HG02642 (cell line): ENCODE measurements at regions not wholly inside any gene's neighbourhood (a gene's known extent, or its start where the extent isn't known, plus 50 kb on each side); places are given as distances from the start of the nearest gene placed in this dataset.

Source experiments
- ATAC-seq: cut with Tn5 transposase; IDR thresholded peaks from one replicate; pipeline ENCODE4 v1.9.1; 2021; ENCODE audit warnings: mild to moderate bottlenecking; ENCODE audit not compliant: unreplicated experiment, poor library complexity

DNA sequence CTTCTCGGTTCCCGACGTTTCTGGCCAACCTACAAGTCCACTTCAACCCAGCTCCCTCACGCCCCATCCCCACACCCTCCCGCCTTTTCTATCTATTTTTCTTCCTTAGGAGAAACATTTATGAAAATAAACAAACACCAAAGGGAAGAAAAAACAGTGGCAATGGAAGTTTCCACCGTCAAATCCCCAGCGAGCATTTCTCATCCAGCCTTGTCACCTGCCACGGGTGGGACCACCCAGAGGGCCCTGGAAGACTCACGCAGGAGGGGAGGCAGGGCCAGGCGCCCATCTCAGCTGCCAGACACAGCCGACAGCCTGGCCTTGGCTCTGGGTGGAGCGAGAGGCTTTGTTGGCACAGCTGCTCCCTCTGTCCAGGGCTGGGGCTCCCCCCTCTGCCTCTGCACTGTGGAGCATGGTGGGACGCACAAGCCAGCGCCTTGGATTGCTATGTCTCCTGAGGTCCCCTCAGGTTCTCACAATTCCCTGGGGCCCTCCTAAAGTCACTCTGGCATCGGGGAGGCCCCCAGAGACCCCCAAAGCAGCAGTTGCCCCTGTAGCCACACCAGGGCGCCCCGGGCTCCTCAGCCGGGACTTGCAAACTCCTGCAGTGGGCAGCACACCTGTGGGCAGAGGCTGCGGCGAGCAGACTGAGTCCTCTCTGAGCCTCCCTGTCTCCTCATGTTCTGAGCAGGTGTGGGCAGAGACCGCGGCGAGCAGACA lies 395.7 kb upstream of the SALL3 start:
- ATAC-seq, result no peak

DNA sequence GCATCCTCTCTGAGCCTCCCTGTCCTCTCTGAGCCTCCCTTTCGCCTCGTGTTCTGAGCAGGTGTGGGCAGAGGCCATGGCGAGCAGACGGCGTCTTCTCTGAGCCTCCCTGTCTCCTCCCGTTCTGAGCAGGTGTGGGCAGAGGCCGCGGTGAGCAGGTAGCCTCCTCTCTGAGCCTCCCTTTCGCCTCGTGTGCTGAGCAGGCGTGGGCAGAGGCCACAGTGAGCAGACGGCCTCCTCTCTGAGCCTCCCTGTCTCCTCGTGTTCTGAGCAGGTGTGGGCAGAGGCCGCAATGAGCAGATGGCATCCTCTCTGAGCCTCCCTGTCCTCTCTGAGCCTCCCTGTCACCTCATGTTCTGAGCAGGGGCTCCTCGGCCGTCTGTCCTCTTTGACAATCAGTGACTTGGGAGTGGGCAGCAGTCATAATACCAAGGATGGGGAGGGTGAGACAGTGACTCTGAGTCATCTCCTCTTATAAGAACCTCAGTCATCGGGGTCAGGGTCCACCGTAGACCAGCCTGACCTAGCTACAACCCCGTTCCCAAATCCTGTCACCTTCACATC lies 395.1 kb upstream of the SALL3 start:
- ATAC-seq, result no peak

- ATAC-seq, result no peak
Observed at GRCh38 chr18:78586586-78586985, 393.0 kb upstream of the SALL3 start.

DNA sequence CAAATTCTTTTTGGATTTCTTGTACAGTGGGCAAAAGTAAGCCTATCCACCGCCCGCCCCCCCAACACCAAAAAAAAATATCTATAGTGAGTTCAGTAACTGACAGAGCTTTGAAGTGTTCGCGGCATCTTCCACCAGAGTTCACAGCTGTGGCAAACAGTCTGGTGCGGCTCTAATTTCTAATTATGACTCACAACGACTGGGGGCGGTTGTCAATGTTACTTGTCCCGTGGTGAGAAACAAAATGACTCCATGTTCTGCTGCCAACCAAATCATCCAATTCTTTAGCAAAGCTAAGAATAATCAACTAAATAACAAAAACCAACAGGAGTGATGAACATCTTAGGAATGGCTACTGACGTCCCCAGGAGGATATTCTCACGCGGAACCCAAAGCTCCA lies 392.5 kb upstream of the SALL3 start:
- ATAC-seq, result no peak

DNA sequence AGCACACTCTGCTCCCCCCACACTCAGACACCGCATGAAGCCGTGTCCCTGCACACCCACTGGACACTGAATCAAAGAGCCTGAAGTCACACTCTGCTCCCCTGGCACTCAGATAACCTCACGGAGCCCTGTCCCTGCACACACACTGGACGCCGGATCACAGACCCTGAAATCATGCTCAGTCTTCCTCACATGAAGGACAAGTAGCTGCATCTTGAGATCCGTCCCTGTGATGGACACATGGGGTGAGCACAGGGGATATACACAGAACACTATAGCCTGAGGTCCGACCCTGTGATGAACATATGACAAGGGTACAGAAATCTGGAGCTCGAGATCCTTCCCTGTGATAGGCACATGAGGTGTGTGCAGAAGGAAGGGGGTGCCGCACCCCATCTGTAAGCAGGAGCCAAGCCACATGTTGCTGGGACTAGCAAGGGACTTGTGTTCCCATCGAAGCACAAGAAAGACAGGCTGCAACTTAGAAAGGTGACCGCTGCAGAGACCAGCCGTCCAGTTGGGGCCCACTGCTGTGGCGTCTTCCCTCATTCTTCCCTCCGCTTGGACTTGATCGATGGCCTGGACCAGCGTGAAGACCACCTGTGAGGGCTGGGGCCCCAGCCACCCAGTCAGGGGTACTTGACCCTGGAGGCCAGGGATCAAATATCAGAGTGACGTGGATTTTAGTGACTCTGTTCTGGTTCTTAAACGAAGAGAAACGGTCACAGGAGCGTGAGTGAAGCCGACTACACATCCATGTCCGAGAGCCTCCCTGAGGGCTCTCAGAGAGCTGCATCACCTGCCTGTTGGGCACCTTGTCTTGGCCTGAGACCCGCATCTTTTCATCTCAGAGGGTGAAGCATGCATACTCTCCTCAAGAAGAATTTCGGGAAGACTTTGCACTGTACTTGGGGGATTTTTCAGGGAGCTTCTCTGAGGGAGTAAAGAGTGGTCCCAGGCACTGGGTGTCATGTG lies 391.7 kb upstream of the SALL3 start:
- no peak for ATAC-seq

DNA sequence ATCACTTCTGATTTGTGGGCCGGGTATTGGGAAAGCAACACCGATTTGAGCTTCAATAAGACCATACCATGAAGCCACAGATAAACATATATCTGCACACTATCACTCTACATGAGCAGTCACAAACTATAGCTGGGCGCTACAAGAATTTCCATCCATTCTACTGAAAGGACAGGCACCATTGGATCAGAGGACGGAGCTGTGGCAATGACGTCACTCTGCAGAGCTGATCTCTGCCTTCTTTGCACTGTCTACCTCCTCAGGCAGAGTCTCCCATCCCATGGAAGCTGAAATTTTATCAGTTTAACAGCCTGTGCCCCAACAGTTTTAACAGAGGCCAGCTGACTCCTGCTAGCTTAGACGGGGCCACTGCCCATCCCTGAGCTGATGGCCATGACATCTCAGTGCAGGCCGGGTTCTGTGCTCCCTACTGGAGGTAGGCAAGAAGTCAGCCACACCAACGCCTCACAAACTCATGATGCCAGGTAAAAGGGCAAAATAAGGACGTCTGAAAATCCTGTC lies 389.6 kb upstream of the SALL3 start:
- ATAC-seq, result no peak

GRCh38 chr18:78595453-78595852 lies 384.2 kb upstream of the SALL3 start:
- ATAC-seq, result no peak

GRCh38 chr18:78595924-78596573 lies 383.6 kb upstream of the SALL3 start:
- ATAC-seq, result no peak

DNA sequence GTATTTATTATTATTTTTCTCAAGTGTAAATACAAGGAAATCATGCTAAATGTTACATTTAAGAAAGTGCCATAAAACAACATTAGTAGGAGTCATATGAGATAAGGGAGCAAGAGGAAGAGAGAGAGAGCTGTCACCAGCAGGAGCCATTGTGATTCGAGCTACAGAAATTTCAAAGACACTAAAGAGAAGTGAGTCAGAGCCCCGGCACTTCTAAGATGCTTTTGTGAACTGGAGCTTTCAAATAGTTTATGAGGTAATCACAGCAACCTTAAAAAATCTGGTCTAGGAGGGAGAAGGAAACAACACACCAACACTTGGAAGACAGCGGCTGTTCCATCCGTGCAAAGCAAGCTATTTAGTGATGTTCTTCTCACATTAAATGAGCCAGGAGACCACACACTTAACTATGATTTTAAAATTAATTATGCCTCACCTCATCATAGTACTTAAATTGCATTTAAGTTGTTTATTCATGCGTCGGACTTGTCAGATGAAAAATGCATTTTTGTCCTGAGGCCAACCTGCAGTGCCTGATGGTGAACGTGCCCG lies 382.7 kb upstream of the SALL3 start:
- no peak for ATAC-seq

- no peak for ATAC-seq
Observed at GRCh38 chr18:78601349-78601748, 378.3 kb upstream of the SALL3 start.

DNA sequence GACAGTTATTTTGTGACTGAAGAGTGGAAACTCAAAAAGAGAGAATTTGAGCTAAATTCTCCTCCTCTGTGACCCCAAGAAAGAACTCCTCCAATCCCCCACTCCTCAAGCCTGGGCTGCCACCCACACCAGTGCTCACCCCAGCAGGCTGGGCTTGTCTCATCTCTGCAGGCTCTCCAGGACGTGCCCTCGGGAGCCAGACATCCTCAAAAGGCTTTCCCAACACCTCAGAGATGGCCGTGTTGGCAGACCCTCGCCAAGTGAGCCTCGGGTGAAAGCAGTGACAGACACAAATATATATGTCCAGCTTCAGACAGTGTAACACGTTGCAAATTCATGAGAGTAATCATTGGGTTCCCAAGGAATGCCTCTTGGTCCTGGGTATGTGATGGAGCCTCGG lies 377.7 kb upstream of the SALL3 start:
- ATAC-seq, result no peak

GRCh38 chr18:78602430-78602829 lies 377.2 kb upstream of the SALL3 start:
- ATAC-seq, result no peak

- ATAC-seq, result no peak
Observed at GRCh38 chr18:78603102-78603983, 376.3 kb upstream of the SALL3 start.

DNA sequence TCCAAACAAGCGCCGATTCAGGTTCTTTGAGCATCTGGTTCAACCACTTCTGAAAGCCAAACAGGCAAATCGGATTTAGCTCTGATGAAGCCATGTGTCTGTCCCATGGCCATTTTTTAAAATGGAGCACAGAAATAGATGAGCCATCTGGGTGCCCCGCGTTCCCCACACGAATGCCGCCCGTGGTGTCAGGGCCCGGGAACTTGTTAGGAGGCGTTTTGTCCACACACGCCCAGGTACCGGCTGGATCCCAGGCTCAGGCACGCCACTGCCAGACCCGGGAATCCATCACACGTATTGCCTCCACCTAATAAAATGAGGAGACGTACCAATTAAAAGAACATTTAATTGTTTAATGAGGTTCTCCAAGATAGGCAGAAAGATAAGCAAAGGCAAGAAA lies 374.4 kb upstream of the SALL3 start:
- ATAC-seq, result no peak

GRCh38 chr18:78607221-78607620 lies 372.4 kb upstream of the SALL3 start:
- no peak for ATAC-seq

GRCh38 chr18:78607784-78608183 lies 371.8 kb upstream of the SALL3 start:
- no peak for ATAC-seq

GRCh38 chr18:78610179-78610578 lies 369.4 kb upstream of the SALL3 start:
- no peak for ATAC-seq

DNA sequence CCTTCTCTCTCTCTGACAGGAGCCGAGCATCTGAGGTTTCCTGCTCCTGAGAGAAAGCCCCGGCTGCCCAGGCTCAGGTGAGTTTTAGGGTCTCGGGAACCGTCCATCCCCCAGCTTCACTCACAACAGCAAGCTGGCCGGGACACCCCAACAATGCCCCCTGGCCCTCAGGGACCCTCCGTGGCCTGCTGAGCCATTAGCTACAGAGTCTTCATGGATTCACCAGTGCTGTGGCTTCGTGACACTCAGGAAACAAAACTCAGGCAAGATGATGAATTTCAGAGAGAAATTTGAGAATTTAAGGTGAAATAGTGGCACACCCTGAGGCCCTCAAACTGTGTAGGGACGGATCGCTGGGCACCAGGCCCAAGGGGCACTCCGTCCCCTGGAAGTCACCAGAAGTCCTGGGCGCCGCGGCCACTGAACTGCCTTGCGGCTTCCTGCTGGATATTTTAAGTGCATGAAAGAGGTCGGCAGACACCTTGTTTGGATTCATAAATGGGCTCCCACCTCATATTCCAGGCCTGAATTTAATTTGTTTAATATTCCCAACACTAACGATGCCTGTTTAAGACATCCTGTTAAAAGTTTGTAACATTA lies 368.3 kb upstream of the SALL3 start:
- no peak for ATAC-seq

DNA sequence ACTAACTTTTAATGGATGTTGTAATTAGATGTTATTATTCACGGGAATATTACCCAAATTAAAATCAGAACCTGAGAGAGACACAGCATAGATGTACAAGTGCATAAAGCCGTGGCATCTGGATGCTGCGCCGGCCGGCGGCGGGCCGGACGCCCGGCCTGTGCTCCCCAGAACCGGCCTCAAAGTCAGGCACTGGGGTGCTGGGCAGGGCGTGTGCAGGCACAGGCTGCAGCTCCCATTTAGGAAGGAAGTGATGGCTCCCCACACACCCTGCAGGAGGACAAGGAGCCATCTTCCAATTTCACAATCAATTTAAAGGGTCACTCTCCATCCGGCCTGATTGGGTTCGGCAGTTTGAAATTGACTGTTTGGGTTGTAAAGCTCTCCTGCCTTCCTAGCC lies 367.7 kb upstream of the SALL3 start:
- ATAC-seq, result no peak
